ENCODE measurements at regions not wholly inside any gene's neighbourhood (a gene's known extent, or its start where the extent isn't known, plus 50 kb on each side); places are given as distances from the start of the nearest gene placed in this dataset.
A peak's percentile ranks its signal among the peaks of the same experiment; 100 is the strongest.

GRCh38 chr14:61160798-61161197 is 120.3 kb downstream of the TMEM30B start:
- DNase-seq, result no peak

DNA sequence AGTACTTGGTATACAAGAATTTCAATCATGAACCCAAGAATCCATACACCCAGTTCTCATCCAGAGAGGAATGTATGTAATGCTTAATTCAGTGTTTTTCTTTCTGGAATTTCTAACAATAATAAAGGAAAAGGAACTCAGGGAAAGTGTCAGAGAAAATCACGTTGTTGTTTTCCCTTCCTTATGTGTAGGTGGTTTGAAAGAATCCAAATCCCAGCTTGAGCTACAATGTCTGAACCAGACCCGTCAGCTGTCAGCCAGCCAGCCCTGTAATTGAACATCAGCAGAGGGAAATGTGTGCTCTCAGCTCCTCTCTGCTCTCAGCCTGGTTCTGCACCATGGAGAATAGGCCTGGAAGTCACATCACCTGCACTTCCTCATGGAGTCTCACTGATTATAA is 126.5 kb downstream of the TMEM30B start:
- DNase-seq, result peak; percentile 93

DNA sequence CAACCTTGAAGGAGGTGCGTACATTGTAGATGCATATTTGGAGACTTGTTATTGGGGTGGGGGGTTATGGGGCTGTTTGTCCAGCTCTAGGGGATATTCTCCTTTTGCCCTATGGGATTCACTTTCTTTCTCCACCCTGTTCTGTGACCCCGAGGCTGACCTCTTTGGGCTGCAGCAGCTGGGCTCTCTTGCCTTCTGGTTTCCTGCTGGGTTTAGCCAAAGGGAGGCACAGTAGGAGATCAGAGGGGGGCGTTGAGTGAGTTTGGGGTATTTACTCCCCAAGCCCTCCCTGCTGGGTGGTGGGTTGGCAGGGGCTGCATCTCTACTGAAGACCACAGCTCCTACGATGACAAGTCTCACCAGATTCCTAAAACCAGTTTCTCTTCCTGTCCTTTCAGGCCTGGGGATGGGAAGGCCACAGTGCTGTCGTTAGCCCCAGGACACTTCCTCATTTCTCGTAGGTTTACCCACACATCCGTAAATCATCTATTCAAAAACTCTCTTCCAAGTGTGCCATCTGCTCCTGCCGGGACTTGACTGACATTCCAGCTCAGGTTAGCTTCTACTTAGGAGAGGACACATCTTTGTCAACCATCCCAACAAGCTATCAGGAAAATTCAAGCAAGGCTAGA is 127.1 kb downstream of the TMEM30B start:
- DNase-seq, result no peak

GRCh38 chr14:61153431-61153830 is 127.7 kb downstream of the TMEM30B start:
- DNase-seq, result peak; percentile 97

DNA sequence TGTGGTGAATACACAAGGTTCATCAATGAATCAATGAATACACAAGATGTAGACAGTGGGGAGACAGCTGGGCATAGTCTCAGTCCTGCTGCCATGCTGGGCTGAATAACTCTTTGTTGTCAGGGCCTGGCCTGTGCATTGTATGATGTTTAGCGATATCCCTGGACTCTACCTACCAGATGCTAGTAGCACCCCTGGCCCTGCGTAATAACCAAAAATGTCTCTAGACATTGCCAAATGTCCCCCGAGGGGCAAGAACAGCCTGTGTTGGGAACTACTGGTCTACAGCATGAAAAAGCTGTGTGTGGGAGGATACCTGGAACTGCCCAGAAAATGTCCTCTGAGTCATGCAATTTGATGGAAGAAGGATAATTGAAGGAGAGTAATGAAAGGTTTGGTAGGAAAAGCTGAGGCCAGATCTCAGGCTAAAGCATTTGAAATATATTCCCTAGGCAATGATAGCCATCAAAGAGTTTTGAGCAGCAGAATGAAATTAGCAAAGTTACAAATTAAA is 128.2 kb downstream of the TMEM30B start:
- peak; percentile 74 for DNase-seq

DNA sequence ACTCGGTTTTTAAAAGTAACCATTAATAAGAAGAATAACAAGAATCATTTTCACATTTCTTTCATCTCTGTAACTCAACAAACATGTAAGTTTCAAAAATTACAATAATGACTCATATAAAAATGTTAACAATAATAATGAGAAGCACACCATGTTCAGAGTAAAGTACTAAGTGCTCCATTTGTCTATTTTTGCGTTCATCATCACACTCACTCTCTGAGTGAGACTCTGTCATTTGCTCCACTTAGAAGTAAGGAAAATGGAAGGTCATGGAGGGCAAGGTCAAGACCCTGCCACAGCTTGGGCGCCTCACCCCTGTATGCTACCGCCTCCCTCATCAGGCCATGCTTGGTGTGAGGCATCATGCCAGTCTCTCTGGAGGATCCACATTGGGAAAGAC is 129.9 kb downstream of the TMEM30B start:
- DNase-seq, result peak; percentile 82

- DNase-seq, result peak; percentile 85
Measured at GRCh38 chr14:61150851-61151250, 130.3 kb downstream of the TMEM30B start.

- DNase-seq, result no peak
Measured at GRCh38 chr14:61149896-61150295, 131.2 kb downstream of the TMEM30B start.

DNA sequence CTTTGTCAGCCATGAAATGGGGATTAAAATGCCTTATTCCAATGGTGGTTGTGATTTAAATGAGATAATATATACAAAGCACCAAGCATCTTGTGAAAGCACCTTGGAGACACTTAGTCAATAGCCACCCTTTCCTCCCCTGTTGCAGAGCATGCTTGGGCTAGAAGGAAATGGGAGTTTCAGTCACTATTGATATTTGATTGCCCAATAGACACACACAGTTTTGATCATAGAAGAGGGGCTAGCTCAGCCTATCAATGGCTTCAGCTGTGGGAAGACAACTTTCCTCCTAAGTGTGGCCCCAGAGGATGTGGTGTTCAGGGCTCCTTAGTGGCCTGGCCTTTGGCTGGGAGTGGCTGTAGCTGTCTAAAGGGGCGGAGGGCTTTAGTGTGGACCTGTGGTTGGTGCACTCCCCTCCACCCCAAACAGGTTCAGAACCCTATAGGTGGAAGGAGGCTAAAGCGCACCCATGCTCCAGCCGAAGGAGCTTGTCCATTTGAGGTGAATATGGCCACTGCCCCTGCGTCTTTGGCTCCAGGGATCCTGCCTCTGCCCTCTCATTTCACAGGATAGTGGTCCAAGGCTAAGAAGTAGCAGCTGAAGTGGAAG is 132.3 kb downstream of the TMEM30B start:
- DNase-seq, result no peak

DNA sequence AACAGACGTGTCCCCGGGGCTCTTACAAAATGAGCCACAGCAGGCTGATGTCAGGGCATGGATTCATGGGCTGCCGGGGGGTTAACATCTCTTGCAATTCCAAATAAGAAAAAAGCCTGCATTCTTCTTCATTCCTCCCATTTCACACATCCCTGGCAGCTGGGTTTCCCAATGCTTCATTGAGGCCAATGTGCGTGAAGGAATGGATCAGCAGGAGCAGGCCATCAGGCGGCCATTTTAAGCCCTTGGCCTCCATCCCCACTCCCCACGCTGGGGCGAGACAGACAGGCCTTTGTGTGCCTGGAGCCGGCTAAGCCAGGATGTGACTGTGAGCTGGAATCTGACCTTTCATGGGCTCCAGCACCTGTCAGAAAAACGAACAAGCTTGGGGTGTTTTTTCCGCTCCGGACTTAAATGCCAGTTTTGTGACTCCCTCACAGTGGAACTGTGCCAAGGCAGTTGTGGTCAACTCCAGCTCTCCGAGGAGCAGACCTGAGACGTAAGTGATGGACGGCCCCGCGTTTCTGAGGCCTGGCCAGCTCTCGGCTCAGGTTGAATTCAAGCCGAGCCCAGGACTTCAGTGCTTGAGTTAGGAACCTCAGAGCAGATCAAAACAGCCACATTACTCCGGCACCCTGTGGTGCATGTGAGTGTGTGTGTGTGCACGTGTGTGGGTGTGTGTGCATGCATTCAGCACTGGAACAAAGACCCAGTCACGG is 133.1 kb downstream of the TMEM30B start:
- DNase-seq, result peak; percentile 76

DNA sequence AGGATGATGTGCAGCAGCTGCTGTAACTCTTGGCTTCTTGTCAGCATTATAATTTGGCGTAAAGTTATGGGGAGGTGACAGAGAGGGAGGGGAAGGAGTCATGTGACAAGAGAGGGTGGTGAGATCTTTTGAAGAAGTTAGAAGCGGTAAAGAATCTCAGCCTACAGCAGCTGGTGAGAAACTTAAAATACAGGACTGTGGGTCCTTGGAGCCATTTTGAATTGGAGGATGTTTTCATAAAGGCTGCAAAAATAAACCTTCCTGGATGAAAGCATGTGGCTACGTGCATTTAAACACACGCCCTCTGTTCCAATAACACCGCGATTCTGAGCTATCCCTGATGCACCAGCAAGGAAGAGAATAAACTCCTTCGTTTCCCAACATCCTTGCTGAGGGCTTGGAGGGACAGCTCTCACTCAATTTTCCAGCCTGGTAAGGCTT is 133.7 kb downstream of the TMEM30B start:
- DNase-seq, result peak; percentile 89

GRCh38 chr14:61146899-61147298 is 134.2 kb downstream of the TMEM30B start:
- peak; percentile 19 for DNase-seq

GRCh38 chr14:61145903-61146481 is 135.1 kb downstream of the TMEM30B start:
- peak; percentile 99 for DNase-seq

DNA sequence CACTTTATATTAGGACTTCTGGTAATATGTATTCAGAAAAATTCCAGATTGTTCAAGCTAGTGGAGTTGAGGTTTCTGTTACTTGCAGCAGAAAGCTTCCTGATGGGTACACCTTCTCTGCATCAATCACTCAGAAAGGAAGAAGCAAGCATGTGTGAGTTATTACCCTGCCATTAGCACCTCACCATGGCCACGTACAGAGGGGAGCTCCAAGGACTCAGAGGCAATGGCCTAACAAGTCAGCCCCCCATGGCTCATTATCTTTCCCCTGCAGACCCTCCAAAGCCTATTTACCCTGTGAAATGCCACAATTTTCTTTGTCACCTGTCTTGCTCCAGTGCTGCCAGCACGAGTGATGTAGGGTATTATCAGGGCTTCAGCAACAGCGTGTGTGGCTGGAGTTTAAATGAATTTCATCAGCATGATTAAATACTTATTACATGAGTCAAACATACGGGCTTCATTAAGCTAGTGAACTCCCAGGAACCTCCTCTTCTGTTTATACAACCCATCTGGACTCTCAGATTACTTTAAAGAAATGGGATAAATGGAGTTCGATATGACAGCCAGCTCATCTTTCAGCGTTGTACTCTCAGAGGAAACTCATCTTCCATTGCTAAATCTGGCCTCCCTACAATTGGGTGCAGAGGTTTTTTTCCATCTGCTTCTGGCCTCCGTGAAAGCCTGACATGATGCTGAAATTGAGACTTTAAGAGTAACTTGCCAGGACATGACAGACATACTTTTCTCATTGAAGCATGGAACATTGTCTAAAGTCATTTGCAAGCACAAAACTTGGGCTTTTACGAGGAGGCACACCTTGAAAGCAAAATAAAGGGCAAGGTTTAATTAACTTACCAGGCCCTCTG is 135.9 kb downstream of the TMEM30B start:
- DNase-seq, result peak; percentile 97

DNA sequence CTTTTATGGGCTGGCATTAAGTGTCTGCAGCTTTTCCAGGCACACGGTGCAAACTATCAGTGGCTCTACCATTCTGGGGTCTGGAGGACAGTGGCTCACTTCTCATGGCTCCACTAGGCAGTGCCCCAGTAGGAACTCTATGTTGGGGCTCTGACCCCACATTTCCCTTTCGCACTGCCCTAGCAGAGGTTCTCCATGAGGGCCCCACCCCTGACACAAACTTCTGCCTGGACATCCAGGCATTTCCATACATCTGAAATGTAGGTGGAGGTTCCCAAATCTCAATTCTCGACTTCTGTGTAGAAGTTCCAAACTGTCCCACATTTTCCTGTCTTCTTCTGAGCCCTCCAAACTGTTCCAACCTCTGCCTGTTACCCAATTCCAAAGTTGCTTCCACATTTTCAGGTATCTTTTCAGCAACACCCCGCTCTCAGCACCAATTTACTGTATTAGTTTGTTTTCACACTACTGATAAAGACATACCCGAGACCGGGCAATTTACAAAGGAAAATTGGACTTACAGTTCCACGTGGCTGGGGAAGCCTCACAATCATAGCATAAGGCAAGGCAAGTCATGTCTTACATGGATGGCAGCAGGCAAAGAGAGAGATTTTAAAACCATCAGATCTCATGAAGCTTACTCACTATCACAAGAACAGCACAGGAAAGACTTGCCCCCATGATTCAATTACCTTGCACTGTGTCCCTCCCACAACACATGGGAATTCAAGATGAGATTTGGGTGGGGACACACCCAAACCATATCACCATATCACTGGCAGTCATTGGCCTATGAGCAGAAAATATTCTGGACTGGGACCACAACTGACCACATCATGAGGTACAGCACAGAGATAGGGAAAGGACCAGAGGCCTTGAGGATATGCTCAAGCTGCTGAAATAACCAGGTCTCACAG is 136.8 kb downstream of the TMEM30B start:
- peak; percentile 24 for DNase-seq

DNA sequence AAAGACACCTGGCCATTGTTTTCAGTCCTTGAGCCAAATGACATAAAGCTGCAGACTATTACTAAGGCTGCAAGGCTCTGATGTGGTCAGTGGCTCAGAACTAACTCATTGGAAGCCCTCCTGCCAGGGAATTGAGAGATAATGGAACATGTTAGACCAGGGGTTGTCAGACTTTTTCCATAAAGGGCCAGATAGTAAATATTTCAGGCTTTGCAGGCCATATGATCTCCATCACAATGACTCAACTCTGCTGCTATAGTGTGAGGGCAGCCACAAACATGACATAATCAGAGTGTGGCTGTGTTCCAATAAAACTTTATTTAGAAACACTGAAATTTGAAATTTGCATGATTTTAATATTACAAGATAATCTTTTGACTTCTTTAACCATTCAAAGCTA is 140.3 kb downstream of the TMEM30B start:
- DNase-seq, result peak; percentile 88

GRCh38 chr14:61140271-61140670 is 140.9 kb downstream of the TMEM30B start:
- DNase-seq, result peak; percentile 38

- DNase-seq, result no peak
Measured at GRCh38 chr14:61139006-61139599, 142.0 kb downstream of the TMEM30B start.

DNA sequence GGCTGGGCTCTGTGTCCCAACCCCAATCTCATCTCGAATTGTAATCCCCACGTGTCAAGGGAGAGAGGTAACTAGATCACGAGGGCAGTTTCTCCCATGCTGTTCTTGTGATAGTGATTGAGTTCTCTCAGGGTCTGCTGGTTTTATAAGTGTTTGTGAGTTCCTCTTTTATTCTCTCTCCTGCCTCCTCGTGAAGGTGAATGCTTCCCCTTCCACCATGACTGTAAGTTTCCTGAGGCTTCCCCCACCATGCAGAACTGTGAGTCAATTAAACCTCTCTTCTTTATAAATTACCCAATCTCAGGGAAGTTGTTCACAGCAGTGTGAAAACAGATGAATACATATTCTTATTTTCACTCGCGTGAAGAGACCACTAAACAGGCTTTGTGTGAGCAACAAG is 148.2 kb downstream of the TMEM30B start:
- DNase-seq, result no peak

DNA sequence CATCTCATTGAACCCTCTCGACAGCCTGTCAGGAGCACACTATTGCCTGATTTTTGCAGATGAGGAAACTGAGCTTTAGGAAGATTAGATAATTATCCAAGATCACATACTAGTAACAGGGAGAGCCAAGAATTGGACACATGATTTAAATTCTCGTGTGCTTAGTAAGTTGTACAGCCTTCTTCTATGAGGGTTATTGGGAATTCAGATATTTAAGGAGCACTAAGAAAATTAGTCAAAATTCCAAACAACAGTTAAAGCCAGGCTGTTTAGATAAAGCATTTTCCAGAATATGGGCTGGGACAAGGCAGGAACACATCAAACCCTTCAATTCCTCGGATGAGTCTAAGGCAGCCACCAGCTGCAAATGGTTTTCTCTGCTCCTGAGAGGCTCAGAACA is 148.8 kb downstream of the TMEM30B start:
- peak; percentile 52 for DNase-seq

Data from fibroblast of skin of back (primary cell).